Nephron (organoid): ENCODE measurements at regions not wholly inside any gene's neighbourhood (a gene's known extent, or its start where the extent isn't known, plus 50 kb on each side); places are given as distances from the start of the nearest gene placed in this dataset.
A peak's percentile ranks its signal among the peaks of the same experiment; 100 is the strongest.

ENCODE experiments used
- H3K27ac Mint-ChIP-seq, 3 experiments: 2 replicates each; pipeline ENCODE4 v1.8.0; 2020; ENCODE audit warnings: mixed read lengths in 3 of 3, mild to moderate bottlenecking in 2 of 3, moderate library complexity in 1 of 3
- H3K27me3 Mint-ChIP-seq: 2 replicates; pipeline ENCODE4 v1.8.0; 2021; ENCODE audit warnings: low read depth, mild to moderate bottlenecking, moderate library complexity, mixed read lengths
- H3K36me3 Mint-ChIP-seq: 2 replicates; pipeline ENCODE4 v1.8.0; 2020; ENCODE audit warnings: low read depth, mixed read lengths
- H3K4me1 Mint-ChIP-seq: 2 replicates; pipeline ENCODE4 v1.8.0; 2020; ENCODE audit warnings: mixed read lengths
- H3K4me3 Mint-ChIP-seq, 3 experiments: 2 replicates each; pipeline ENCODE4 v1.8.0; 2020; ENCODE audit warnings: mild to moderate bottlenecking in 3 of 3, mixed read lengths in 3 of 3, moderate library complexity in 2 of 3
- H3K9me3 Mint-ChIP-seq: 2 replicates; pipeline ENCODE4 v1.8.0; 2020; ENCODE audit warnings: mixed read lengths
- TF ChIP-seq, protein P1 (sequence below), 3 experiments: fragments of 200-600 bp; sonication (generic); IDR thresholded peaks; one replicate each; pipeline ENCODE4 v1.5.0; 2021; ENCODE audit warnings: antibody characterized with exemption in 3 of 3; ENCODE audit not compliant: unreplicated experiment in 3 of 3

DNA sequence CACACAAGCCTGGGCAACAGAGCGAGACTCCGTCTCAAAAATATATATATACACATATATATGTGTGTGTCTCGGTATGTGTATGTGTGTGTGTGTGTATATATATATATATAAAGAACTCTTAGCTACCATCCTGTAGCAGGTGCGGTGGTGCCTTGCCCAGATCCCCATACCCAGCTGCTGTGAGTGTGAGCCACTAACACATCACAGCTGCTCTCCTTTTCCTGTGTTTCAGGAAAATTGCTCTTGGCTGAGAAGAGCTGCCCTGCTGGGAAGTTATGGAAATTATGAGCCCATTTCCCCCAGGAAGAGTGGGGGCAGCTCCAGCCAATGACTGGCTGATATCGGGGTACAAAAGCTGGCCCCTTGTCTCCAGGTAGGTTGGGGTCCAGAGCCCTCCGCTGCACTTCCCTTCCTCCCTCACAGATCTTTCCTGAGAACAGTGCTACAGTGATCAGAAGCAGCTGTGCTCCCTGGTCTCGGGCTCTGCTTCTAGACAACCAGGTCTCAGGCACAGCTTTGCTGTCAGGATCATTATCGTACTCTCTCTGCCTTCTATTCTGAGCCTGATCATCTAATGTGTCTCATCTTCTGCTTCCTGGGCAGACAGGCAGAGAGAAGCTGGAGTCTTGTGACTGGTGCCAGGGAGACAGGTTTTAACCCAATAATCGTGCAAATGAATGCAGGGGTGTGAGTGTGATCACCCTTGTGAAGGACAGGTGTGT is 109.6 kb upstream of the ZNF678 start:
- peaks cover 8% of the 10 kb centered on the region for H3K4me1 Mint-ChIP-seq
- peaks cover 8% of the 10 kb centered on the region for H3K27me3 Mint-ChIP-seq
- no peak overlapping the region for H3K4me3 Mint-ChIP-seq
- peak overlapping the region in 1 of 3 experiments; percentile 6 for H3K27ac Mint-ChIP-seq
- TF ChIP-seq, protein P1, sequence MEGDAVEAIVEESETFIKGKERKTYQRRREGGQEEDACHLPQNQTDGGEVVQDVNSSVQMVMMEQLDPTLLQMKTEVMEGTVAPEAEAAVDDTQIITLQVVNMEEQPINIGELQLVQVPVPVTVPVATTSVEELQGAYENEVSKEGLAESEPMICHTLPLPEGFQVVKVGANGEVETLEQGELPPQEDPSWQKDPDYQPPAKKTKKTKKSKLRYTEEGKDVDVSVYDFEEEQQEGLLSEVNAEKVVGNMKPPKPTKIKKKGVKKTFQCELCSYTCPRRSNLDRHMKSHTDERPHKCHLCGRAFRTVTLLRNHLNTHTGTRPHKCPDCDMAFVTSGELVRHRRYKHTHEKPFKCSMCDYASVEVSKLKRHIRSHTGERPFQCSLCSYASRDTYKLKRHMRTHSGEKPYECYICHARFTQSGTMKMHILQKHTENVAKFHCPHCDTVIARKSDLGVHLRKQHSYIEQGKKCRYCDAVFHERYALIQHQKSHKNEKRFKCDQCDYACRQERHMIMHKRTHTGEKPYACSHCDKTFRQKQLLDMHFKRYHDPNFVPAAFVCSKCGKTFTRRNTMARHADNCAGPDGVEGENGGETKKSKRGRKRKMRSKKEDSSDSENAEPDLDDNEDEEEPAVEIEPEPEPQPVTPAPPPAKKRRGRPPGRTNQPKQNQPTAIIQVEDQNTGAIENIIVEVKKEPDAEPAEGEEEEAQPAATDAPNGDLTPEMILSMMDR (IDR thresholded peaks at IDR 0.05; ENCODE audit: unreplicated experiment in 3 of 3) = no peak
- H3K36me3 Mint-ChIP-seq = no peaks in the 10 kb centered on the region
- no peaks in the 10 kb centered on the region for H3K9me3 Mint-ChIP-seq

DNA sequence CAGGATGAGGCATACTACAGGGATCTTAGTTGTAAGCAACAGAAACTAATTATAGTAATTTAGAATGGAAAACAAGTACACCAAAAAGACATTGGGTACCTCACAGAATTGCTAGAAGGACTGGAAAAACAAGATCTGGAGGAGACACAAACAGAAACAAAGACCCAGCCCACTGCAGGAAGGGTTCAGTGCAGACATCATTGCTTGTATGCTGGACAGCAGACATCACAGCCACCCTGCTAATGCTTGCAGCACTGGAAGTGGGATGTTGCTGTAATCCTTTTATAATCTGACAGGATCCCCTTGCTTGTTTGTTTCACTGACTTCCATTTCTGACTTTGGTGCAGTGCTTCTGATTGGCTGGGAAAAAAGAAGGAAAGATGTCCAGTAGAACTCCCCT is 111.4 kb upstream of the ZNF678 start:
- Mint-ChIP-seq H3K27me3 (peaks cover 11% of the 10 kb centered on the region), H3K4me3 (no peak overlapping the region), H3K27ac (no peak overlapping the region), H3K9me3 (no peaks in the 10 kb centered on the region), H3K4me1 (peaks cover 8% of the 10 kb centered on the region), H3K36me3 (no peaks in the 10 kb centered on the region)
- TF ChIP-seq, protein P1 (IDR thresholded peaks at IDR 0.05; ENCODE audit: unreplicated experiment in 3 of 3) = no peak

DNA sequence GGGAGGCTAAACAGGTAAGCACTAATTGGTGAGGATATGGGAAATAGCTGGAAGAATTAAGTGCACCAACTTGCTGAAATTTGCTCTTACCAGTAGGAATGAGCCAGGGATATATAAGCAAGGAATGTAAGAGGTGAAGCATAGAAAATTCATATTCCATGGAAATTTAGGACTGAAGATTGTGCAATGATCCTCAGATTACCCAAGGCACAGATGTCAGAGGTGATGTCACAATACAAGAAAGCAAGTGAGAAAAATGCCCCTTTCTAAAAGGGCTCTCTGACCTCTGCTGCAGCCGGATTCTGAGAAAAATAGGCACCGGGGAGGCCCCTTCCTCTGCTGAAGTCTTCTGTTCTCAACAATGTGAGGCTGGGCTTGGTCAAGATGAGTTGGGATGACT is 112.3 kb upstream of the ZNF678 start:
- Mint-ChIP-seq H3K36me3 (no peaks in the 10 kb centered on the region), H3K4me3 (no peak overlapping the region), H3K27ac (no peak overlapping the region), H3K4me1 (peaks cover 8% of the 10 kb centered on the region), H3K9me3 (no peaks in the 10 kb centered on the region), H3K27me3 (peaks cover 11% of the 10 kb centered on the region)
- TF ChIP-seq, protein P1 (IDR thresholded peaks at IDR 0.05; ENCODE audit: unreplicated experiment in 3 of 3) = no peak

- Mint-ChIP-seq H3K36me3 (no peaks in the 10 kb centered on the region), H3K4me3 (no peak overlapping the region), H3K27ac (no peak overlapping the region), H3K9me3 (no peaks in the 10 kb centered on the region), H3K4me1 (peaks cover 8% of the 10 kb centered on the region), H3K27me3 (peaks cover 11% of the 10 kb centered on the region)
- TF ChIP-seq, protein P1 (IDR thresholded peaks at IDR 0.05; ENCODE audit: unreplicated experiment in 3 of 3) = no peak
Observed at GRCh38 chr1:227450489-227450888, 112.9 kb upstream of the ZNF678 start.

GRCh38 chr1:227449741-227450441 is 113.5 kb upstream of the ZNF678 start:
- Mint-ChIP-seq H3K4me3 (no peak overlapping the region), H3K9me3 (no peaks in the 10 kb centered on the region), H3K27me3 (peaks cover 11% of the 10 kb centered on the region), H3K4me1 (peaks cover 8% of the 10 kb centered on the region), H3K36me3 (no peaks in the 10 kb centered on the region), H3K27ac (no peak overlapping the region)
- TF ChIP-seq, protein P1 (IDR thresholded peaks at IDR 0.05; ENCODE audit: unreplicated experiment in 3 of 3) = no peak
